ENCODE measurements at regions not wholly inside any gene's neighbourhood (a gene's known extent, or its start where the extent isn't known, plus 50 kb on each side); places are given as distances from the start of the nearest gene placed in this dataset.

DNA sequence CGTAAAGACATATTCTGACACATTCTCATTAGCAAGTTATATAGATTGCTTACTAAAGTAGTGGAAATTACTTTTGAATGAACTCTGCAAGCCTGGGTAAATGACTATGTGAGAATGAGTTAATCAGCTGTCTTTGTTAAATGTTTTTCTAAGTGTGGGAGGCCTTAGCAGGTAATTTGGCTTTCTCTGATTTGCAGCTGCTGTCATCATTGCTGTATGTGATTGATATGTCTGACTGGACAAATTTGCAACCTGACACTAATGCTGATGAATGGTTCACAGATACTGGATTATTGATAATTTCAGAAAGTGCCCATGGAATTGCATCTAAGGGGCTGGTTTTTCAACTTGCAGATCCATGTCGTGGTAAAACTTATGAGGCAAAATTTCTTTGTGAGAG is 372.2 kb upstream of the SGO1 start:
- ATAC-seq, result no peak
- TF ChIP-seq, protein P1, sequence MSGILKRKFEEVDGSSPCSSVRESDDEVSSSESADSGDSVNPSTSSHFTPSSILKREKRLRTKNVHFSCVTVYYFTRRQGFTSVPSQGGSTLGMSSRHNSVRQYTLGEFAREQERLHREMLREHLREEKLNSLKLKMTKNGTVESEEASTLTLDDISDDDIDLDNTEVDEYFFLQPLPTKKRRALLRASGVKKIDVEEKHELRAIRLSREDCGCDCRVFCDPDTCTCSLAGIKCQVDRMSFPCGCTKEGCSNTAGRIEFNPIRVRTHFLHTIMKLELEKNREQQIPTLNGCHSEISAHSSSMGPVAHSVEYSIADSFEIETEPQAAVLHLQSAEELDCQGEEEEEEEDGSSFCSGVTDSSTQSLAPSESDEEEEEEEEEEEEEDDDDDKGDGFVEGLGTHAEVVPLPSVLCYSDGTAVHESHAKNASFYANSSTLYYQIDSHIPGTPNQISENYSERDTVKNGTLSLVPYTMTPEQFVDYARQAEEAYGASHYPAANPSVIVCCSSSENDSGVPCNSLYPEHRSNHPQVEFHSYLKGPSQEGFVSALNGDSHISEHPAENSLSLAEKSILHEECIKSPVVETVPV (CRISPR knock-in tag; IDR thresholded peaks at IDR 0.05), result no peak
- TF ChIP-seq, protein P2, sequence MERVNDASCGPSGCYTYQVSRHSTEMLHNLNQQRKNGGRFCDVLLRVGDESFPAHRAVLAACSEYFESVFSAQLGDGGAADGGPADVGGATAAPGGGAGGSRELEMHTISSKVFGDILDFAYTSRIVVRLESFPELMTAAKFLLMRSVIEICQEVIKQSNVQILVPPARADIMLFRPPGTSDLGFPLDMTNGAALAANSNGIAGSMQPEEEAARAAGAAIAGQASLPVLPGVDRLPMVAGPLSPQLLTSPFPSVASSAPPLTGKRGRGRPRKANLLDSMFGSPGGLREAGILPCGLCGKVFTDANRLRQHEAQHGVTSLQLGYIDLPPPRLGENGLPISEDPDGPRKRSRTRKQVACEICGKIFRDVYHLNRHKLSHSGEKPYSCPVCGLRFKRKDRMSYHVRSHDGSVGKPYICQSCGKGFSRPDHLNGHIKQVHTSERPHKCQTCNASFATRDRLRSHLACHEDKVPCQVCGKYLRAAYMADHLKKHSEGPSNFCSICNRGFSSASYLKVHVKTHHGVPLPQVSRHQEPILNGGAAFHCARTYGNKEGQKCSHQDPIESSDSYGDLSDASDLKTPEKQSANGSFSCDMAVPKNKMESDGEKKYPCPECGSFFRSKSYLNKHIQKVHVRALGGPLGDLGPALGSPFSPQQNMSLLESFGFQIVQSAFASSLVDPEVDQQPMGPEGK (CRISPR knock-in tag; IDR thresholded peaks at IDR 0.05; ENCODE audit: borderline replicate concordance), result no peak
- no peak for TF ChIP-seq ZNF8 (CRISPR knock-in tag; IDR thresholded peaks at IDR 0.05)
- no peak for TF ChIP-seq ZNF70 (CRISPR knock-in tag; IDR thresholded peaks at IDR 0.05)
- no peak for TF ChIP-seq ESRRG (CRISPR knock-in tag; IDR thresholded peaks at IDR 0.05)
- no peak for TF ChIP-seq TCF4 (CRISPR knock-in tag; IDR thresholded peaks at IDR 0.05; ENCODE audit: borderline replicate concordance)
- no peak for TF ChIP-seq CSDC2 (CRISPR knock-in tag; IDR thresholded peaks at IDR 0.05)
- no peak for TF ChIP-seq RARB (CRISPR knock-in tag; IDR thresholded peaks at IDR 0.05)
- TF ChIP-seq, protein P3, sequence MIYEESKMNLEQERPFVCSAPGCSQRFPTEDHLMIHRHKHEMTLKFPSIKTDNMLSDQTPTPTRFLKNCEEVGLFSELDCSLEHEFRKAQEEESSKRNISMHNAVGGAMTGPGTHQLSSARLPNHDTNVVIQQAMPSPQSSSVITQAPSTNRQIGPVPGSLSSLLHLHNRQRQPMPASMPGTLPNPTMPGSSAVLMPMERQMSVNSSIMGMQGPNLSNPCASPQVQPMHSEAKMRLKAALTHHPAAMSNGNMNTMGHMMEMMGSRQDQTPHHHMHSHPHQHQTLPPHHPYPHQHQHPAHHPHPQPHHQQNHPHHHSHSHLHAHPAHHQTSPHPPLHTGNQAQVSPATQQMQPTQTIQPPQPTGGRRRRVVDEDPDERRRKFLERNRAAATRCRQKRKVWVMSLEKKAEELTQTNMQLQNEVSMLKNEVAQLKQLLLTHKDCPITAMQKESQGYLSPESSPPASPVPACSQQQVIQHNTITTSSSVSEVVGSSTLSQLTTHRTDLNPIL (CRISPR knock-in tag; IDR thresholded peaks at IDR 0.05; ENCODE audit: low read depth), result no peak
- no peak for TF ChIP-seq PPARA (CRISPR knock-in tag; IDR thresholded peaks at IDR 0.05; ENCODE audit: borderline replicate concordance)
- no peak for TF ChIP-seq ISL1 (CRISPR knock-in tag; IDR thresholded peaks at IDR 0.05)
- no peak for TF ChIP-seq ZFP3 (CRISPR knock-in tag; IDR thresholded peaks at IDR 0.05)
- no peak for TF ChIP-seq ZC3H10 (CRISPR knock-in tag; IDR thresholded peaks at IDR 0.05)
- TF ChIP-seq, protein P4, sequence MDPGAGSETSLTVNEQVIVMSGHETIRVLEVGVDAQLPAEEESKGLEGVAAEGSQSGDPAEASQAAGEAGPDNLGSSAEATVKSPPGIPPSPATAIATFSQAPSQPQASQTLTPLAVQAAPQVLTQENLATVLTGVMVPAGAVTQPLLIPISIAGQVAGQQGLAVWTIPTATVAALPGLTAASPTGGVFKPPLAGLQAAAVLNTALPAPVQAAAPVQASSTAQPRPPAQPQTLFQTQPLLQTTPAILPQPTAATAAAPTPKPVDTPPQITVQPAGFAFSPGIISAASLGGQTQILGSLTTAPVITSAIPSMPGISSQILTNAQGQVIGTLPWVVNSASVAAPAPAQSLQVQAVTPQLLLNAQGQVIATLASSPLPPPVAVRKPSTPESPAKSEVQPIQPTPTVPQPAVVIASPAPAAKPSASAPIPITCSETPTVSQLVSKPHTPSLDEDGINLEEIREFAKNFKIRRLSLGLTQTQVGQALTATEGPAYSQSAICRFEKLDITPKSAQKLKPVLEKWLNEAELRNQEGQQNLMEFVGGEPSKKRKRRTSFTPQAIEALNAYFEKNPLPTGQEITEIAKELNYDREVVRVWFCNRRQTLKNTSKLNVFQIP (CRISPR knock-in tag; IDR thresholded peaks at IDR 0.05; ENCODE audit: borderline replicate concordance, low read depth), result no peak
- TF ChIP-seq ZFP30 (CRISPR knock-in tag; IDR thresholded peaks at IDR 0.05), result no peak
- TF ChIP-seq OSR1 (CRISPR knock-in tag; IDR thresholded peaks at IDR 0.05), result no peak
- TF ChIP-seq ARNTL (CRISPR knock-in tag; IDR thresholded peaks at IDR 0.05; ENCODE audit: borderline replicate concordance, low read depth), result no peak

DNA sequence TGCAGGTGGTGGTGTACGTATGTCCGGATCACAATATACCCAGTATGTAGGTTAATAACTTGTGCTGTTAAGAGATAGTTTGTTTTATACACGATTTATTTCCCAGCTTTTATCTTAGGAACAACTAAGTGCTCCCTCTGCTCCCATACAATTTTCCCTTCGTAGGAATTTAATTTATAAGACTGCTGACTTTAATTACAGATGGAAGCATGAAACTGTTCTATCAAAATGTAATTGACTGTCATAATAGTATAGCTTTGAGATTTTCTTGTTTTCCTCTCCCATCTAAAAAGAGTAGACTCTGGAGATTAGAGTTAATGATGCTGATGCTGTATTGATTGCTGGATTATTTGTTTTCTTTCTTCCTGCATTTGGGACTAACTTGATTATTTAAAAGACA is 370.7 kb upstream of the SGO1 start:
- ATAC-seq, result no peak
- TF ChIP-seq ZFP3 (CRISPR knock-in tag; IDR thresholded peaks at IDR 0.05) (no peak), TOX (CRISPR knock-in tag; IDR thresholded peaks at IDR 0.05; ENCODE audit: borderline replicate concordance) (no peak), TCF4 (CRISPR knock-in tag; IDR thresholded peaks at IDR 0.05; ENCODE audit: borderline replicate concordance) (no peak), ISL1 (CRISPR knock-in tag; IDR thresholded peaks at IDR 0.05) (no peak), GLIS3 (CRISPR knock-in tag; IDR thresholded peaks at IDR 0.05) (no peak), RARB (CRISPR knock-in tag; IDR thresholded peaks at IDR 0.05) (no peak), SNAI2 (CRISPR knock-in tag; IDR thresholded peaks at IDR 0.05) (no peak), ZNF70 (CRISPR knock-in tag; IDR thresholded peaks at IDR 0.05) (no peak)
- TF ChIP-seq, protein P4 (CRISPR knock-in tag; IDR thresholded peaks at IDR 0.05; ENCODE audit: borderline replicate concordance, low read depth), result no peak
- TF ChIP-seq, protein P1 (CRISPR knock-in tag; IDR thresholded peaks at IDR 0.05), result no peak
- TF ChIP-seq, protein P2 (CRISPR knock-in tag; IDR thresholded peaks at IDR 0.05; ENCODE audit: borderline replicate concordance), result no peak
- TF ChIP-seq, protein P5, sequence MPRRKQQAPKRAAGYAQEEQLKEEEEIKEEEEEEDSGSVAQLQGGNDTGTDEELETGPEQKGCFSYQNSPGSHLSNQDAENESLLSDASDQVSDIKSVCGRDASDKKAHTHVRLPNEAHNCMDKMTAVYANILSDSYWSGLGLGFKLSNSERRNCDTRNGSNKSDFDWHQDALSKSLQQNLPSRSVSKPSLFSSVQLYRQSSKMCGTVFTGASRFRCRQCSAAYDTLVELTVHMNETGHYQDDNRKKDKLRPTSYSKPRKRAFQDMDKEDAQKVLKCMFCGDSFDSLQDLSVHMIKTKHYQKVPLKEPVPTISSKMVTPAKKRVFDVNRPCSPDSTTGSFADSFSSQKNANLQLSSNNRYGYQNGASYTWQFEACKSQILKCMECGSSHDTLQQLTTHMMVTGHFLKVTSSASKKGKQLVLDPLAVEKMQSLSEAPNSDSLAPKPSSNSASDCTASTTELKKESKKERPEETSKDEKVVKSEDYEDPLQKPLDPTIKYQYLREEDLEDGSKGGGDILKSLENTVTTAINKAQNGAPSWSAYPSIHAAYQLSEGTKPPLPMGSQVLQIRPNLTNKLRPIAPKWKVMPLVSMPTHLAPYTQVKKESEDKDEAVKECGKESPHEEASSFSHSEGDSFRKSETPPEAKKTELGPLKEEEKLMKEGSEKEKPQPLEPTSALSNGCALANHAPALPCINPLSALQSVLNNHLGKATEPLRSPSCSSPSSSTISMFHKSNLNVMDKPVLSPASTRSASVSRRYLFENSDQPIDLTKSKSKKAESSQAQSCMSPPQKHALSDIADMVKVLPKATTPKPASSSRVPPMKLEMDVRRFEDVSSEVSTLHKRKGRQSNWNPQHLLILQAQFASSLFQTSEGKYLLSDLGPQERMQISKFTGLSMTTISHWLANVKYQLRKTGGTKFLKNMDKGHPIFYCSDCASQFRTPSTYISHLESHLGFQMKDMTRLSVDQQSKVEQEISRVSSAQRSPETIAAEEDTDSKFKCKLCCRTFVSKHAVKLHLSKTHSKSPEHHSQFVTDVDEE (CRISPR knock-in tag; IDR thresholded peaks at IDR 0.05), result no peak
- TF ChIP-seq, protein P3 (CRISPR knock-in tag; IDR thresholded peaks at IDR 0.05; ENCODE audit: low read depth), result no peak

Measured in SK-N-SH treated with all-trans-retinoic acid at 6 μM for 48 hours (cell line).